ENCODE measurements at regions not wholly inside any gene's neighbourhood (a gene's known extent, or its start where the extent isn't known, plus 50 kb on each side); places are given as distances from the start of the nearest gene placed in this dataset.
"Not testable (repeated sequence)": the region's sequence is repeated elsewhere in the genome, so short reads cannot be mapped to it uniquely, and the experiment has no call there.

- no peak for DNase-seq
Measured at GRCh38 chr19:29048873-29049272, 164.1 kb downstream of the UQCRFS1 start.

GRCh38 chr19:29045679-29046254 lies 167.2 kb downstream of the UQCRFS1 start:
- DNase-seq: no peak

GRCh38 chr19:29044037-29044436 lies 168.9 kb downstream of the UQCRFS1 start:
- no peak for DNase-seq

DNA sequence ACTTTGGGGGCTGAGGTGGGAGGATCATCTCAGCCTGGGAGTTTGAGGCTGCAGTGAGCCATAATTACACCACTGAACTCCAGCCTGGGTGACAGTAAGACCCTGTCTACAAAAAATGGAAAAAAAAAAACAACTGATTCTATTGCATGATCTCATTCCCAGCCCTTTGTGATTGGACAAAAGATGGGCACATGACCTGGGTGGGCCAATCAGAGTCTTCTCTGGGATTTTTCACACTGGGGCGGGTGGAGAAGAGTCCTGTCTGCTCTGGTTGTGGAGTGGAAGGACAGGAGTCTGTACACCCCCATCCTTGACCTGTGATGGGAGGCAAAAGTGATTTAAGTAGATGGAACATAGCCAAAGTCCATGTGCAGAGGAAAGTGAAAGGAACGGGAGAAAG lies 170.5 kb downstream of the UQCRFS1 start:
- no peak for DNase-seq

- DNase-seq: peak; percentile 91
Measured at GRCh38 chr19:29040951-29041350, 172.0 kb downstream of the UQCRFS1 start.

DNA sequence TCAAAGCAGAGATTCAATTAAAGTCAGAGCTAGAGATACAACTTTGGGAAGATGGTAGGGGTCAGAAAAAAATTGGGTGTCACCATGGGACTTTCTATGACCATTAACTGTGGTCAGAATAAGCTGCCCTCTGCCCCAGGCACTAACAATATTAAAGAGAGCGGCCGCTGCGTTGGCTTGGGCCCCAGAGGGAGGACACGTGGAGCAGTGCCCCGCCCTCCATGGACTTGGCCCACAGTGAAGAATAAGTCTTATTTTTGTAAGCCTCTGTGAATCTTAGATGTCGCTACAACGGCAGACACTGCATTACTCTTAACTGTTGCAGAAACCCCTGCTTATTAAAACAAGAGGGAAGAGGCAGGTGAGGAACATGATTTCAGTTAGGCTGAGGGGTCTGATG lies 172.7 kb downstream of the UQCRFS1 start:
- DNase-seq: no peak

GRCh38 chr19:29039036-29039435 lies 173.9 kb downstream of the UQCRFS1 start:
- not testable (repeated sequence) for DNase-seq

DNA sequence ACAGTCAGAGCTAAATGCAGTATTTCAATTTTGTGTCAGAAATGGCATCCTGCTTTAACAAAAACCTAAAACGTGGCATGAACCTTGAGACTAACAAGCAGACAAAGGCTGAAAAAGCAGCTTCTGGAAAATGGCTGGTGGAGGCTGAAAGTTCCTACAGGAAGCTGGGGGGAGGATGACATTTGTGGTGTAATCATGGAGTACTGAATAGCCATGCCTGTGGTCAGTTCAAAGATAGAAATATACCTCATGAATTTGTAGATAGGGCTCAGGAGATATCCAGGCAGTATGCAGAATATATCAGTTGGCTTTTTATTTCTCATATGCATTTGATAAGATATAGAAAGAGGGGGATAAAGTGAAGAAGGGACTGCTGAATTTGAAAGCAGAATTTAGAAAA lies 181.7 kb downstream of the UQCRFS1 start:
- DNase-seq: no peak

- no peak for DNase-seq
Measured at GRCh38 chr19:29029268-29029958, 183.5 kb downstream of the UQCRFS1 start.

- no peak for DNase-seq
Measured at GRCh38 chr19:29022599-29022998, 190.4 kb downstream of the UQCRFS1 start.

GRCh38 chr19:29022165-29022564 lies 190.8 kb downstream of the UQCRFS1 start:
- DNase-seq: no peak

DNA sequence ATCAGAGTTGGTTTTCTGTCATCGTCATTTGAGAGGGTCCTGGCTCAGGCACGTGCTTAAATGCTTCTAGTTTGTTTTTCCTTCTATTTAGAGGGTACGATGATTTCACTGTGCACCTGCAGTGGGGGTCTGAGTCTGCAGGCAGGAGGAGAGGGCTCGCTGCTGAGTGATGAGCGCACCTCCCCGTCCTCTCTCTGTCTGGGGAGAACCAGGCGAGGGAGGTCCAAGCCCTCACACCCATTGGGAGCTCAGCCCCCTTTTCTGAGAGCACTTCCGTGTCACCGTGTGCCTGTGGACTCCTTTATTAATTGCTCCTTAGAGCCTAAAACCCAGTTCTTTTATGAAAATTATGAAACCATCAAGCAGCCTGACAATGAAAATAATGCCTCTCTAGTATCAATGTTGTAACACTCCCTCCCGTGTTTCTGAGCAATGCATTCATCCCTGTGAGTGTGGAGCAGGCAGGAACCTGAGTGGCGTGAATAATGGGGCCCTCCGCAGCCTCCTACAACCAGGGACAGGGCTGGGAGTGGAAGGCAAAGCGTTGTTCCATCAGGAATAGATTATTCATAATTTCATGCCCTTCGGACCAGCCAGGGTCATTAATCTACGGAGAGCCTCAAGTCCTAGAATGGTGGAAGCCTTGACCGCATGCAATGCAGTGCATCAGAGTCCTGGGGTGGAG lies 191.6 kb downstream of the UQCRFS1 start:
- DNase-seq: no peak

DNA sequence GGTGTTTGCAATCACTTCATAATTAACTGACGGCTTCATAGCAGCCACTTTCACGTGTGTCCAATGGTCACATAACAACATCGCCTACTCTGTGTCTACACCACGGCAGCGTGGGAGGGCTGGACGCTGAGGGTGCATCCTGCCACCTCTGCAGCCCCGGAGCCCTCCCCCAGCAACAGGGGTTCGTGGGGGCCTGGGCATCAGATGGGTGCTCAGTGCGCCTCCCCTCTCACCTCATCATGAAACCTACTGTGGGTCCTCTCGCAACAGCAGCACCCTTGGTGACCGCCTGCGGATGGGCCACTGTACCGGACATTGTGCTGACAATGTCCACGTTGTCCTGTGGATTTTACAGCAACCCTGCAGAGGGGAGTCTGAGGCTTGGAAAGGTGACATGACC lies 193.5 kb downstream of the UQCRFS1 start:
- DNase-seq: no peak

- no peak for DNase-seq
Measured at GRCh38 chr19:29018542-29018941, 194.4 kb downstream of the UQCRFS1 start.

- no peak for DNase-seq
Measured at GRCh38 chr19:29017788-29018187, 195.2 kb downstream of the UQCRFS1 start.

DNA sequence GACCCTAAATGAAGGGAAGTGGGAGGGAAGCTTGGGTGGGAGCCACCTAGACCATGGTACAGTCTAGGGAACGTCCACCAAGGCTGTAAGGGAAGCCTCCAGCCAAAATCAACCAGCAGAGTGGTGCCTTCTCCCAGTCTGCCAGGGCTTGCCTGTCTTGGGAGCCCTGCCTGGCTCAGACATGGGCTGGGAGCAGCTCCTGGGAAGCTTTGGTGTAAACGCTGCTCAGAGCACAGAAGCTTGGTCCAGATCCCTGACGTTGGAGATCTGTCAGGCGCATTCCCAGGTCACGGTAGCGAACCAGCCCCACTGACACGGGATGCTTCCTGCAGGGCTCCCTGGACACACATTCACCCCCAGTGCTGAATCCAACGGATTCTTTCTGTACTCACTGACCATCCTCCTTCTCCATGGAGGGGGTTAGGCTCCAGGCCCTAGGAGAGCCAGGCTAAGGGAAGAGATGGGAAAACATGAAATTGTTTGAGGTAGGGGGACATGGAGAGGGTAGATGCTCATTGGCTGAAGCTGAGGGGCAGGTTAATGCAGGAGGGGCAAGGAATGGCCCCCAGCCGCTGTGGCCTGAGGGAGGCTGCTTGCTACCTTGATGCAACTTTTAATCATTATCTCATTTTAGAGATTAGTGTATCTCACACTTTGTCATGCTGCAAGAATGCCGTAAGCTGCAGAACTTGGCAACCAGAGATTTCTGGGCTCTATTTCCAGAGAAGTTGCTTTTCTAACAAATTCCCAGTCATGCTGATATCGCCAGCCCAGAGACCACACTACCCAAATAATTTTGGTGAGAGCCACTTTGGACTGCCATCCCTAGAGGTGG lies 195.8 kb downstream of the UQCRFS1 start:
- no peak for DNase-seq

DNA sequence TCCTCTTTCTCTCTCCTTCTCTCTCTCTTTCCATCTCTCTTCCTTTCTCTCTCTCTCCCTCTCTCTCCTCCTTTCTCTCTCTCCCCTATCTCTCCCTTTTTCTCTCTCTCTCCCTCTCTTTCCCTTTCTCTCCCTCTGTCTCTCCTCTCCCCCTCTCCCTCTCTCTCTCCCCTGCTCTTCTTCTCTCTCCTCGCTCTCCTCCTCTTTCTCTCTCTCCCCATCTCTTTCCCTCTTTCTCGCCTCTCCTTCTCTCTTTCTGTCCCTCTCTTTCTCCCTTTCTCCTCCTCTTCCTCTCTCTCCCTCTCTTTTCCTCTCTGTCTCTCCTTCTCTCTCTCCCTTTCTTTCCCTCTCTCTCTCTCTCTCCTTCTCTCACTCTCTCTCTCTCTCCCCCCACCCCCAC lies 196.6 kb downstream of the UQCRFS1 start:
- DNase-seq: no peak

- DNase-seq: no peak
Measured at GRCh38 chr19:29015569-29015968, 197.4 kb downstream of the UQCRFS1 start.

DNA sequence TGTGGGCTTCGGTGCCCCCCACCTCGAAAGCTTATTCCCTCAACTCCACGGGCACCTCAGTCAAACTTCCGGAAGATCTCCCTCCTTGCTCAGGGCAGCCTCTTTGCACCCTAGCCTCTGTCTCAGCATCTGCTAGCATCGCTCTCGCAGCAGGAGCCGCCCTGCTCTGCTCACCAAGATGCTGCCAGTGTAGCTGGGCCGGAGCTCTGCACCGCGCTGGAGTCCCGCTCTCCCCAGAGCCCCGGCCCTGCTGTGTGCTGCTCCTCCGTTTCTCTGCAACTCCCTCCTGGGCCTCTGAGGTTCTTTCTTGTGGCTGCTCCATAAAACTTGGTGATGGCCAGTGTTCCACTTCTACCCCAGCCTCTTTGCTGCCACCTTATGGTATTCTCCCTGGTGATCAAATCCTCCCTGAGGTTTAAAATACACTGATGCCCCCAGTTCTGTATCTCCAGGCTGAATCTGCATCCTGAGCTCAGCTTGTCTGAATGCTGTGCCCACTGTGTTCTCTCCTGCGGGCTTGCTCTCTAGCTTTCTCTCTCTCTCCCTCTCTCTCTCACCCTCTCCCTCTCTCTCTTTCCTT lies 198.0 kb downstream of the UQCRFS1 start:
- no peak for DNase-seq

DNA sequence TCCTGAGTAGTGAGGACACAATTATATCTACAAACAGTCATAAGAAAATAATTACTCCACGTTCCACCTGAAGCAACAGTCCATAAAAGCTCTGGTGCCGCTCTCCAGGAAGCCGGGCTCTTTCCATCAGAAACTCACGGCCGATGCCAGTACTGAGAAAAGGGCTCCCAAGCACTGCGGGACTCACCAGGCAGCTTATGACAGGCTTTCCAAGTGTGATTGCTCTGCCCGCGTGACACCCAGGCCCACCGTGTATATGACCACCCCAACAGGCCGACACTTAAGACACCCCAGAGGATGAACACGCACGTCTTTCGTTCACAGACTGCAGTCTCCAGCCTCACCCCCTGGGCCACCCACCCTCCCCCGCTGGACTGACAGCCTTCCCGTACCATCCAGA lies 199.0 kb downstream of the UQCRFS1 start:
- DNase-seq: no peak

DNA sequence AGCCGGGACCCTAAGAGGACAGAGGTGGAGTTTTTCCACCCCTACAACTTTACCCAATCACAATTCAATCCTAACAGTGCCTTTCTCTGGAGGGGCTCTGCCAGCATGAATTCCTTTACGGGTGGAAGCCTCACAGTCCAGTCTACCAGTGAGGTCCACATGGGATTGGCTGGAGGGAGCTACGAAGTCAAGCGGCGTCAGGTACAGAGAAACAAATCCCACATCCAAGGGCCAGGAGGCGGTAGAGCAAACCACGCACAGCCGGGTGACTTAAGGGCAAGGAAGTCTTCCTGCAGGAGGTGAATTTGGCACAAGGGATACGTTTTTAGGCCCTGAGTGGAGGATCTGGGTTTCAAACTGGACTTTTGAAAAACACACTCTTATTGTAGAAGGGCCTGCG lies 199.6 kb downstream of the UQCRFS1 start:
- DNase-seq: no peak

DNA sequence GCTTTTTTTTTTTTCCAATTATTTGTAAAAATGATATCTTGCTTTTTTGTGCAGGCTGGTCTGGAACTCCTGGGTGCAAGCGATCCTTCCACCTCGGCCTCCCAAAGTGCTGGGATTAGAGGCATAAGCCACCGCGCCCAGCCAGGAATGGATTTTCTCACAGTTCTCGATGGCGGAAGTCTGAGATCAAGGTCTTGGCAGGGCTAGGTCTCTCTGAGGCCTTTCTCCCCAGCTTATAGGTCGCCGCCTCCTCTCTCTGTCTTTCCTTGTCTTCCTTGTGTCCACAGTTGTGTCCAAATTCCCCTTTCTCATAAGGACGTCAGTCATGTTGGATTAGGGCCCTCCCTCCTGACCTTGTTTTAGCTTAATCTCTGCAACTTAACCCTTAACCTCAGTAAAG lies 200.5 kb downstream of the UQCRFS1 start:
- no peak for DNase-seq

DNA sequence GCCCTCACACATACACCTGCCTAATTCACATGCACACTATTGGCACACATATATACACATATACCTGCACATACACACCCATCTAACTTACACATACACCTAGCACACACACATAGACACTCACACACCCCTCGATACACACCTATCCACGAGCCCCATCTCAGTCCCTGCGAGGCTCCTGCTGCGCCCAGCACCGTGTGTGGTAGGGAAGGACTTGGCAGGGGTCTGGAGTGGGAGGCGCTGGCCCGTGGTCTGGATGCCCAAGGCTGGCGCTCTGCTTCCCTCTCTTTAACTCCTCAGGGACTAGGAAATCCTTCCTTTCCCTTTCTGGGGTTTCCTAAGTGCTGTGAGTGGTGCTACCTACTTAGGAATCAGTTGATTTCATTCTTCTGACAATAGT lies 202.7 kb downstream of the UQCRFS1 start:
- no peak for DNase-seq

Measured in NCI-H1105 treated with DMSO at 0.1 percent for 48 hours (cell line).